Activated CD8-positive, alpha-beta memory T cell treated with anti-CD3 and anti-CD28 coated beads, Interleukin-2, amount 50 U/mL, for 4 hours (primary cell): ENCODE measurements at regions not wholly inside any gene's neighbourhood (a gene's known extent, or its start where the extent isn't known, plus 50 kb on each side); places are given as distances from the start of the nearest gene placed in this dataset.
"Not testable (repeated sequence)": the region's sequence is repeated elsewhere in the genome, so short reads cannot be mapped to it uniquely, and the experiment has no call there.

Source experiments
- DNase-seq: peaks from one replicate; pipeline ENCODE4 v3.0.0-alpha.2; 2020

DNA sequence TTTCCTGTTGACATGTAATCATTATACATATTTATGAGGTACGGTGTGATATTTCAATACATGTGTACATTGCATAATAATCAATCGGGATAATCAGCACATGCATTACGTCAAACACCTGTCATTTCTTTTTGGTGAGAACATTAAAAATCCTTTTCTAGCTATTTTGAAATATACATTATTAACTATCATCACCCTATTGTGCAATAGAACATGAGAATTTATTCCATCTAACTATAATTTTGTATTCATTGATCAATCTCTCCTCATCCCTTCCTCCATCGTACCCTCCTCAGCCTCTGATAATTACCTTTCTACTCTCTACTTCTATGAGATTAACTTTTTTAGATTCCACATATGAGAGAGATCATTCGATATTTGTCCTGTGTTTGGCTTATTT, 170.9 kb upstream of the GHR start:
- no peak for DNase-seq

DNA sequence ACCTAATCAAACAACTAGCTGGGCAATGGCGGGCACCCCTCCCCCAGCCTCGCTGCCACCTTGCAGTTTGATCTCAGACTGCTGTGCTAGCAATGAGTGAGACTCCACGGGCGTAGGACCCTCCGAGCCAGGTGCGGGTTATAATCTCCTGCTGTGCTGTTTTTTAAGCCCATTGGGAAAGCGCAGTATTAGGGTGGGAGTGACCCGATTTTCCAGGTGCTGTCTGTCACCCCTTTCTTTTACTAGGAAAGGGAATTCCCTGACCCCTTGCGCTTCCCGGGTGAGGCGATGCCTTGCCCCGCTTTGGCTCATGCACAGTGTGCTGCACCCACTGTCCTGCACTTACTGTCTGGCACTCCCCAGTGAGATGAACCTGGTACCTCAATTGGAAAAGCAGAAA, 163.3 kb upstream of the GHR start:
- DNase-seq = not testable (repeated sequence)

DNA sequence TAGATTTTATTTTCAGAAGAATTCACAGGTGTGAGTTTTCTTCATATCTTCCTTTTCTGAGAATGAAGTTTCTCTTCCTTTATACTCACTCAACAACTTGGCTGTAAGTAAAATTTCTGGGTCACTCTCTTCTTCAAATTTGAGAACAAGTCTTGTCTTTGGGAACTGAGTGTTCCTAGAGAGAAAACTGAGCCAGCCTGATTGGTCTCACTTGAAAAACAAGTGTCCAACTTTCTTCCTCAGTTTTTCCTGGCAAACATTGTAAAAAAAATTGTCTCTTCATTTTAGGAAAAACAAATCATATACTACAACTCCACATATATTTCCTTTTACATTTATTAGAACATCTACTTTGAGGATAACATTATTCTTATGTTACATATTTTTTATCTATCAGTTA, 156.1 kb upstream of the GHR start:
- no peak for DNase-seq

DNA sequence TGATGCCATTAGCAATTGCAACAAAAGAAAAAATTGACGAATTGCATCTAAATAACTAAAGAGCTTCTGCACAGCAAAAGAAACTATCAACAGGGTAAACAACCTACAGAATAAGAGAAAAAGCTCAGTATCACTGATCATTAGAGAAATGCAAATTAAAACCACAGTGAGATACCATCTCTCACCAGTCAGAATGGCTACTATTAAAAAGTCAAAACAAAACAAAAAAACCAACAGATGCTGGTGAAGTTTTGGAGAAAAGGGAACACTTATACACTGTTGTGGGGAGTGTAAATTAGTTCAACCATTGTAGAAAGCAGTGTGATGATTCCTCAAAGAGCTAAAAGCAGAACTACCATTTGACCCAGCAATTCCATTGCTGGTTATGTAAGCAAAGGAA, 155.1 kb upstream of the GHR start:
- not testable (repeated sequence) for DNase-seq

DNA sequence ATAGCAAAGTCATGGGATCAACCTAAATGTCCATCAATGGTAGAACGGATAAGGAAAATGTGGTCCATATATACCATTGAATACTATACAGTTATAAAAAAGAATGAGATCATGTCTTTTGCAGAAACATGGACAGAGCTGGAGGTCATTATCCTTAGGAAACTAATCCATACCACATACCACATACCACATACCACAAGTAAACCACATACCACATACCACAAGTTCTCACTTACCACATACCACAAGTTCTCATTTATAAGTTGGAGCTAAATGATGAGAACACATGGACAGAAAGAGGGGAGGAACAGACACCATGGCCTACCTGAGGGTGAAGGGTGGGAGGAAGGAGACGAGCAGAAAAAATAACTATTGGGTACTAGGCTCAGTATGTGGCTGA, 154.6 kb upstream of the GHR start:
- no peak for DNase-seq

DNA sequence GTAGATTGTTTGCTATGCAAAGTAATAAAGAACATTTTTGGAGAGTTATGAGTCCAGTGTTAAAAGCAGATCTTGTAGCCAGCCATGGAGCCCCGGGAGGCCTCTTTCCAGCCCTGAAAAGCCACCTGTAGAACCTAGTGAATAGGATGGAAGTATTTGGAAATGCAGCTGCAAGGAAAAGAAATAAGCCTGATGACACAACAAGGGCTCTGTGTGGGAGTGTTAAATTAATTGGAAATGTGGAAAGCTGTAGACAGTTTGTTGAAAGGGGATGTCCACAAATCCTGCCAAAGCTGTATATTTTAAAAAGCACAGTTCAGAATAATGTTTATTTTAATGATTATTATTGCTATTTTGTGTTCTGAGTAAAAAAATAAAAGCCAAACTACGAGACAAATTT, 152.5 kb upstream of the GHR start:
- DNase-seq = no peak

DNA sequence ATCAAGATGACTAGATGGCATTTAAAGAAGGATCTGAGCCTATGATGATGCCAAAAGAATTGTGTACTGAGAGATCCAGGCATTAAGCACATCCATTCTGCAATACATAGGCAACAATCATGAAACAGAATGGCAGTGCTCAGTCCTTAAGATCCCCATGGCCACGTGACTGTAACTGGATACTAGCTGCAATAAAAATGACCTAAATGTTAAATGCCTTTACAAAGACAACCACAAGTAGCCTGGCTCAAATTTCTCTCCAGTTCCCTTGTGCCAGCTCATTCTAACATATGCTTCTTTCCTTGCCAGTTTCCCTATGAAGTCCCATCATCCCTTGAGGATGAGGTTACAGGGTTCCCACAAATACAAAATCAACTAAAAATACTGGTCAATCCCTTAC, 148.3 kb upstream of the GHR start:
- no peak for DNase-seq

DNA sequence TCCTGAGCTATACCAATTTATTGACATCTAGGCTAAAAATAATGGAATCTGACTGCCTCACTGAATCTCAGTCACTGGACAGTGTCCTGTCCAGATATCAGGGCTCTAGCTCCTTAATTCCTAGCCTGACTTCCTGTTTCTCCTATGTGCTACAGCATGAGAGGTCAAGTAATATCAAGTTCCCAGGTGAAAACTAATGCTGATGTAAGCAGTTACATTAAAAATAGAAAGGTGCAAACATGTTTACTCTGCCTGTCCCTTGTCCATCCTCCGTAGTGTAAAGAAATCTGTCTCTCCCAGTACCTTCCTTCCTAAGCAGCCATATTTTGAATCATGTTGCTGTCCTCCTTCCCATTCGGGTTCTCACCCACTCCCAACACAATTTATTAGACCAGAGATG, 145.9 kb upstream of the GHR start:
- no peak for DNase-seq

DNA sequence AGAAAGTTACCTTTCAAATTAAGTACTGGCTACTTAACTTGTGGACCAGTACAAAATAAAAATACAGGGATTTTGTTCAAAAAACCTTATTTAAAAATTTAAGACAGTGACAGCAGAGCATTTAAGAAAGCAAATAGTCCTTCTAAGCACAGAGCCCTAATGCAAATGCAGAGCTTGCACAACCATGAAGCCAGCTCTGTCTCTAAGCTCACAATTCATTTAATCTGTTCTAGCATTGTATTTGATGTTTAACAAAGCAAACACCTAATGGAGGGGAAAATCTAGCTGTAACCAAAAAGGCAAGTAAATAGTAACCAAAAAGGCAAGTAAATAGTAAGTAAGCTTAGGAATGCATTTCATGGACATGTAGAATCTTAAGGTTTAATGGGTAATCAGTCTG, 138.7 kb upstream of the GHR start:
- DNase-seq = no peak

DNA sequence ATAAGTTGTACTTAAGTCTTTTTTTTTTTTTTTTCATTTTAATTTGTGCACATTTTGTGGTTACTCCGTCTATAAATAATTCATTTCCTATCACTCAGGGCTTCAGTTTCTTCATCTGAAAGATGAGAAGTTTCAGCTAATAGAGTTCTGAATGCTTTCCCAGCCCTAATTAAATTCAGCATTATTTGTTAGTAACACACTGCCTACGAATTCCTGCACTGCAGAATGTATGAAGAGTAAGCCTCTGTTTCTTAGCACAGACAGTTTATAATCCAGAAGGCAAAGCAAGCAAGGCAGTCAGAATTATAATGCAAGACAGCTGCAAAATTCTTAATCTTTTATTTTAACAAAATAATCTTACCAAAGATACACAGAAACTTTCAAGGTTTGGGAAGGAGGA, 138.0 kb upstream of the GHR start:
- DNase-seq = no peak

DNA sequence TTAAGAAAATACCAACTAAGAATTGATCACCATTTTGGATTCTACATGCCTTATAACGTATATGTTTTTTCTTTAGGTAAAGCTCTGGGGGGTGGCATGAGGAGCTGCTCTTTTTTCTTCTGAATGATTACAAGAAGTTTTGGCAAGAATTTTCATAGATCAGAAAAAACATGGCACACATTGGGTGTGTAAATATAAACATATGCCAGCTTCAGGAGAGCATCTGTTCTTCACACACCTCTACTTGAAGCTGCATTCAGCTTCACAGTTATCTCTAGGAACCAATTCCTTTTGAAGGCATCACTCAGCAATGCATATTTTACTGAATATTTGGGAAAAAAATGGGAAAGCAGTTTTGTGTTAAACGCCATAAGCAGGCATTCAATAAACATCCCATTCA, 122.7 kb upstream of the GHR start:
- no peak for DNase-seq

DNA sequence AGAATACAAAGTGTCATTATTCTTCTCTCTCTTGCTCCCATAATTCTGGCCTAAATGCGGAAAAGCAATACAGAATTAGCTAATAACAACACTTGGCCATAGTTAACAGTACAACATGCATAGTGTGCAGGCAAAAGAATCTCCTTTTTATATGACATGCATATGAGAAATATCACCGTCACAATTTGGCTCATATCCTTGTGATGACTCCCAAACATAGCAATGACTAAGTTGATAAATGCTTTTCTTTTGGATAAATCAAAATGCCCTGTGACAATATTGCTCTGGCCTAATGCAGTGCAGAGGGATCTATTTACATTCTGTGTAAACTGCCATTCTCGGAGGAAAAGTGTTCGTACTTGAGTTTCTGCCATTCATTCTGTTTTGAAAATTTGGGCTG, 121.9 kb upstream of the GHR start:
- DNase-seq = no peak

DNA sequence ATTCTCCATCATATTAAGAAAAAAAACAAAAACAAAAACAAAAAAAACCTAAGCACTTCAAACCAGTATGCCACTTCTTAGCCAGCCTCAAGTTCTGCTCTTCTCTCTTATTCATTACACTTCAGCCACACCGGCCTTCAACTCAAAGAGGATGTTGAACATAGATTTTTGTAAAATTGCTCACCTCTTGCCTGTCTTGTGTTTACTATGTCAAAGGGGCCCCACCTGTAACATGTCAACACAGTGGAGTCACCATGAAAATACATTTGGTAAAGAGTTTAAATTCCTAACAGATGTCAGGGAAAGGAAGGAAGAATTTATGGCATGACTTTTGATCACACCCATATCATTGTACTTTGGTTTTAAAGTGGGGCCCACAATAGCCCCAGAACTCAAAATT, 121.1 kb upstream of the GHR start:
- DNase-seq = no peak

DNA sequence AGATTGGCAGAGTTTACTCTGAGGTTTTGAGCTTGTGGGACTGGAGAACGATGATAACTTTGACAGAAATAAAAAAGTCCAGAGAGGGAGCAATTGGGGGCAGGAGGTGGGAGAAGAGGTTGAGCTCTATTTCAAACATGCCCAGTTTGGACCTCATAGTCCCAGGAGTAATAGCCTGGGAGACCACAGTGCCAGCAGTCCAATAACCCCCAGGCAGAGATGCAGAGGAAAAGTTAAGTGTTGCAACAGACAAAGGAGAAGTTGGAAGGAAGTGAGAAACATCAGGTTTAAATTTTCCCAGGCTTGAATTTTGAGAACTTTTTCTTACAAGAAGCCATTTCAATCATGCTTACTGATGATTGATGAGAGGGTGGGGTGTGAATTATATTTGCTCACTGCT, 117.0 kb upstream of the GHR start:
- no peak for DNase-seq

DNA sequence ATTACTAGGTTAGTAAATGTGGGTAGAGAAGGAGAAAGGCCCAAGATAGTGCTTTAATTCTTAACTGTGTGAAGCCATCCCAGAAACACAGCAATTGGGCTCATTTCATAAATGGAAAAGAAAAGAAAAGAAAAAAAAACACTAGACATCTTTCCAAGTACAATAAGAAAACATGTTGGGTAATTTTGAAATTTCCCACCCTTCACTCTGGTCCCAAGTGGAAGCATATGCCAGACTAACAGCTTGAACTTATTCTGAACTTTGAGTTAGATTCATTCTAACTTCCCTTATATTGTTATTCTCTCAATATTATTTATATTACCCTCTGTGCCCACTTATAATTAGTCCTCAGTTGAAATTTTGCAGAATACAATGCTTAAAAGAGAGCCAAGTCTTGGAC, 113.4 kb upstream of the GHR start:
- no peak for DNase-seq

DNA sequence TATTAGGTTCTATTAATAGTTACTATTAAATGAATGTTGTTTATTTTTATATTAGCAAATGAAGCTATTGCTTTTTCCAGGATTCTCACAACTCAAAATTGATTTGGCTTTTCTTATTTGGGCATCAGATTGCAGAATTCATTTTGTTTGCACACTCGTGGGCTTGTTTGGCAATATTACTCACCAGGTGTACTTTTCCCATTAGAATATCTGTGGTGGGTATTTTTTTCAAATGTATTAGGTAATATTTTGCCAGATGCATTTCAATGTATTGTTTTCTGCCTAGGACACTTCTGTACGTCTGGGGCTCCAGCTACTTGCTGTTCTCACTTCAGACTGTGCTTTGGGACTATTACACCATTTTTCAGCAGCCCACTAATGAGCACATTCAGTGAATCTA, 108.0 kb upstream of the GHR start:
- DNase-seq = no peak

DNA sequence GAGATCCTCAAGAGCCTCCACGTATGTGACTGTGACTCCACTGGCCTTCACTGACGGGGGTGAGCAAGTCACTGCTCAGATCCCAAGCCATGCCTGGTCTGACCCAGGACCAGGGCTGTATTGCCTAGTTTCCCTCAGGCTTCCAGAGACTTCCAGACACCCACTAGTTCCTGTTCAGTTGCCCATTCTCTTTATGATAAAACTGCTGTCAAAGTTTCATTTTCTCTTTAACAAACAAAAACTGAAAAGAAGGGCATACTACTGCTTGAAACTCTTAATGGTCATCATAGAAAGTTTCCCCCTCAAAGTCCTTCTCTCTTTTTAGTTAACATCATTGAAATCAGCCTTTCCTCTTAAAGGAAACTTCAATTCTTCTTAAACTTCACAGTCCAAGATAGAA, 105.7 kb upstream of the GHR start:
- no peak for DNase-seq

DNA sequence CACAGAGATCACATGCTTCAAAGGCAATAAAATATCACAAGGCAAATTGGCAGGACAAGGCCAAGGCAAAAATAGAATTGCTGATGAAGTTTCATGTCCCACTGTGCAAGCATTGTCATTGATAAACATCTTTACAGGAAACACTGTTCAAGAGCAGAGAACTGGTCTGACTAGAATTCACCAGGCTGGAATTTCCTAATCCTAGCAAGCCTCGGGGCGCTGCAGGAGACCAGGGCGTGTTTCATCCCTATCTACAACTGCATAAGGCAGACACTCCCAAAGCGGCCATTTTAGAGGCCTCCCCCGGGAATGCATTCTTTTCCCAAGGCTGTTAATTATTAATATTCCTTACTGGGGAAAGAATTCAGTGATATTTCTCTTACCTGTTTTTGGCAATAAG, 103.7 kb upstream of the GHR start:
- not testable (repeated sequence) for DNase-seq

DNA sequence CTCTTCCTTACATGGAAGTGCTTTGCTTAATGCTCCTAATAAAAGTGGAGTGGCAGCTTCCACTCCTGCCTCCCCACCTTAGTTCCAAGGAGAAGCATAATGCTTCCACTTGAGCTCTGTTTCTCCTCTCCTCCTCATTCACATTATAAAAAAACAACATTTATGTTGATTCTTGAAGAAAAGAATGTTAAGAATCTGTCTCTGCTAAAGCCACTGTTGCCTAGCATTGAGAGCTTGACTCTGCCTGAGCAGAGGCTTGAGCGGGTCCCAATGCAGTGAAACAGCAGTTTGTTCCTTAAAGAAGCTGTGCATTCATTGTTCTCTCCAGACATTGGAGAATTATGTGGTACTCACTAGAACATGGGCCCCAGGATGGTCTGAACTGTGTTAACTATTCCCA, 101.5 kb upstream of the GHR start:
- DNase-seq = no peak

DNA sequence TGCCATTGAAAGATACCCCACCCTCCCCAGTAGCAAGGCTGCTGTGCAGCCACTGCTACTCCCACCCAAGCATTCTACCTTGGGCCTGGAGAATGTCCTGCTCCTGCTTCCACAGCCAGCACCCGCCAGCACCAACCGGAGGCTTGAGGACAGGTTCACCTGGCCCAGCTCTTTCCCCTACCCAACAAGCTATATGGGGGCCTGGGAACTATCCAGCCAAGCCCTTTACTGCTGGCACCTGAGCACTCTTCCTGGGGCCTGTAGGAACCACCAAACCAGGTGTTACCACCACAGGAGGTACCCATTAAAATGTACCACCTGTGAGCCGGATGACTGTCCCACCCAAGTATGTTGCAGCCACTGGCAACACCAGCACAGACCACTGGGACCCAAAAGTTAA, 86.1 kb upstream of the GHR start:
- DNase-seq = no peak

DNA sequence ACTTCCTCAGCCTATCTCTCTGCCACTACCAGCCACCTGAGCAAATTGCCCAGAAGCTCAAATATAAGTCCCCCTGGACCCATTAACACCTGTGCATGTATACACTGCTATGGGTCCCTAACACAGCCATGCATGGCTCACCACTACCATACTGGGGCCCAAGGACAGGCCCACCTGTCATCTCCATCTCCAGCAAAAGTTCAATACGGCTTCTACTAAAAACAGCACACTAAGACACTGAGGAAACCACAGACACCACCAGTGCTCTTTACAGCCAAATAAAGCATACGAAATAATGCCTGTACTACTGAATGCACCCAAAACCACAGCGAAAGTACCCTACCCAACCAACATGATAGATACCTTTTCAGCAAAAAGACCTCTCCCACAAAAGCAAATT, 85.6 kb upstream of the GHR start:
- DNase-seq = no peak

DNA sequence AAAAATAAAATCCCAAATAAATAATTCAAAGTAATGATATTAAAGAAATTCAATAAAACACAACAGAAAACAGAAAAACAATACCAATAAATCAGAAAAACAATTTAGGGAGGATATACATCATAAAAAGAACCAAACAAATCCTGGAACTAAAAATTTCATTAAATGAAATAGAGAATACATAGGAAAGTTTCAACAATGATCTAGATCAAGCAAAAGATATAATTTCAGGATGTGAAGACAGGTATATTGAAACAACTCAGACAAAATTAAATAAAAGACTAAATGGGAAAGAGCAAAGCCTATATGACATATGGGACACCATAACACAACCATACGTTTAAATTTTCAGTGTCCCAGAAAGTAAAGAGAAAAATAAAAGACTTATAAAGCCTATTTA, 85.1 kb upstream of the GHR start:
- no peak for DNase-seq

DNA sequence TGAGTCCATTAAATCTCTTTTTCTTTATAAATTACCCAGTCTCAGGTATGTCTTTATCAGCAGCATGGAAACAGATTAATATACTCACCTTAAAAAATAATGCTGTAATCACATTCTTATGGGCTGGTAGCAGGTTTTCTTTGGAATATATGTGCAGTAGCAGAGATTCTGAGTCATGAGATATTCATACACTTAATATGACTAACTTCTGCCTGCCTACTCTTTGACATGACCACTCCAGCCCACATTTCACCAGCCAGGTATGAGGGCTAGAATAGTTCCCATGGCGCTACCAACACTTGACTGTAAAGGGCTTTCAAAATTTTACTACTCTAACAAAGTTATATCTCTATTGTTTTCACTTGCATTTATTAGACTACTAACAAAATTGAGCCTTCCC, 74.1 kb upstream of the GHR start:
- DNase-seq = no peak

DNA sequence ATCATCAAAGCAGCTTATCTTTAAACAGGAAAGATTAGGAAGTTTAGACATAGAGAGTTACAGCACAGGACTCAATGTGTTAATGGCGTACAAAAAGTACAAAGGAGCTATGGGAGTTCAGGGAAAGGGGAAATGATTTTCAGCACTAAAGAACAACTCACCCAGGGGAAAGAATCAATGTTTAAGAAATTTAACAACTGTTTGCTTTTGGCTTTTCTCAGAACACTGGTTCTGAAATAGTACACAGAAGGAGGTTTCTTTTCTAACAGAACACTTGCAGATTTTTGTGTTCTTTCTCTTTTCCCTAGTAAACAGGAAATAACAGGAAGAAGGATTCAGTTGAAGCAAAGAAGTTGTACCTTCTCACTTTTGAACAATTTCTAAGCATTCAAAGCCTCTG, 71.3 kb upstream of the GHR start:
- DNase-seq = no peak

DNA sequence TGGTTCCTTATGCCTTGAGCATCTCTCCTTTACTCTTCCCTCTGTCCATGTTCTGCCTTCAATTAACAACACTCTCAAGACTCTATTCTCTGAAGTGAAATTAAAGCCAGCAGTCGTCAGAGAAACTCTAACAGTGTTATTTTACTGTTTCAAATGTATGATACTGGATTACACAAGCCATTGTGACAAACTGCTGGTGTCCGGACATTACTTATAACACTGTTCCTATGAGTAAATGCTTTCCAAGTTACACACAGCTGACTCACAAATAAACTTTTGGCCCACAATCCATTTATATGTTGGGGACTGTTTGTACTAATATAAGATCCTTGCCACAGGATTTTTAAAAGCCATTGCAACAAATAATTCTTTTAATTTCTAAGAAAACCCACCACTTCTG, 63.2 kb upstream of the GHR start:
- no peak for DNase-seq

DNA sequence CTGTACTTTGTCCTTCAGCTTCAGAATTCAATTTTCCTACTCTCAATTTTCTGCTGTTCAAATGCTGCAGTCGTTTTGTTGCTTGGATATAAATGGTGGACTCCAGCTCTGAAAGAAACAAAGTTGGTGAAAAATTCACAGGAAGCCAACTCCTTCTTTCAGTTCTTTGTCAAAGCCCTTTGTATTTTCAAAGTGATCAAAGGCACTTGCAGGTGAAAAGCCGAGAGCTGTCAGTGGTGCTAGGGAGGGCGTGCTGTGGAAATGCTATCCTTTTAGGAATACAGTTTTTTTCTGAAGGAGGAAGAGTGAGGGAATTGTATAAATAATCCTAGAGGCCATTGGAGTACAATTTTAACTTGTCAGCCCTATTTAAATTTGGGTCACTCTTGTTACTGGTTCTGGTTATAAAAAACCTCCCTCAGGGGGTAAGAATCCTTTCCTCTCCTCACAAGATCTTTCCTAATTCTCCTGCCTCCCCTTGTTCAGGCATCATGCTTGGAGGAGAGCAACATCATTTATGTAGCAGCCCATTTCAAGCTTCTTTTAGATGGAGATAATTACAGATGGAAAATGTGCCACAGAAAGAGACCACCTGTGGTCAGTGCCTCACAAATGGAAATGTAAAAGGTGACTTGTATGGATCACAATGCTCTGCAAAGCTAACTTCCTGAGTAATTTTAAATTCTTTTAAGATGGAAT, 62.5 kb upstream of the GHR start:
- DNase-seq = no peak
